NCI-H1092 (cell line): ENCODE measurements at regions not wholly inside any gene's neighbourhood (a gene's known extent, or its start where the extent isn't known, plus 50 kb on each side); places are given as distances from the start of the nearest gene placed in this dataset.
"Not testable (repeated sequence)": the region's sequence is repeated elsewhere in the genome, so short reads cannot be mapped to it uniquely, and the experiment has no call there.

Source experiments
- DNase-seq: peaks from one replicate; lab custom pipeline; 2025; lab: John Stamatoyannopoulos, UW

- DNase-seq: no peak
Measured at GRCh38 chr2:198639580-198639979, 818.2 kb downstream of the SATB2 start.

GRCh38 chr2:198638577-198638976 lies 819.2 kb downstream of the SATB2 start:
- DNase-seq: no peak

GRCh38 chr2:198630384-198630783 lies 826.0 kb downstream of the PLCL1 start:
- DNase-seq: no peak

- no peak for DNase-seq
Measured at GRCh38 chr2:198628596-198628995, 824.2 kb downstream of the PLCL1 start.

- DNase-seq: no peak
Measured at GRCh38 chr2:198622986-198623730, 818.8 kb downstream of the PLCL1 start.

GRCh38 chr2:198615972-198616371 lies 811.6 kb downstream of the PLCL1 start:
- no peak for DNase-seq

GRCh38 chr2:198611201-198611600 lies 806.8 kb downstream of the PLCL1 start:
- DNase-seq: no peak

GRCh38 chr2:198604599-198604998 lies 800.2 kb downstream of the PLCL1 start:
- no peak for DNase-seq

- not testable (repeated sequence) for DNase-seq
Measured at GRCh38 chr2:198602986-198603385, 798.6 kb downstream of the PLCL1 start.

GRCh38 chr2:198597648-198598047 lies 793.3 kb downstream of the PLCL1 start:
- DNase-seq: no peak

GRCh38 chr2:198596985-198597384 lies 792.6 kb downstream of the PLCL1 start:
- no peak for DNase-seq

GRCh38 chr2:198595721-198596120 lies 791.3 kb downstream of the PLCL1 start:
- DNase-seq: no peak

GRCh38 chr2:198591586-198591985 lies 787.2 kb downstream of the PLCL1 start:
- no peak for DNase-seq

- no peak for DNase-seq
Measured at GRCh38 chr2:198587741-198588140, 783.3 kb downstream of the PLCL1 start.

GRCh38 chr2:198587240-198587639 lies 782.8 kb downstream of the PLCL1 start:
- DNase-seq: no peak

- no peak for DNase-seq
Measured at GRCh38 chr2:198571393-198571792, 767.0 kb downstream of the PLCL1 start.

GRCh38 chr2:198558176-198558575 lies 753.8 kb downstream of the PLCL1 start:
- DNase-seq: no peak

GRCh38 chr2:198546122-198546521 lies 741.7 kb downstream of the PLCL1 start:
- DNase-seq: no peak

- DNase-seq: no peak
Measured at GRCh38 chr2:198545411-198545810, 741.0 kb downstream of the PLCL1 start.

- DNase-seq: no peak
Measured at GRCh38 chr2:198544461-198544860, 740.1 kb downstream of the PLCL1 start.

- no peak for DNase-seq
Measured at GRCh38 chr2:198534756-198535155, 730.4 kb downstream of the PLCL1 start.

- DNase-seq: no peak
Measured at GRCh38 chr2:198525211-198525969, 721.0 kb downstream of the PLCL1 start.

GRCh38 chr2:198523710-198524109 lies 719.3 kb downstream of the PLCL1 start:
- DNase-seq: no peak
